Ascending aorta (tissue), 2 donors: ENCODE measurements at regions not wholly inside any gene's neighbourhood (a gene's known extent, or its start where the extent isn't known, plus 50 kb on each side); places are given as distances from the start of the nearest gene placed in this dataset.

ENCODE experiments used
- DNase-seq, 2 donors: peaks; one replicate each; pipeline ENCODE4 v3.0.0-alpha.2; 2019; ENCODE audit warnings: low spot score in 2 of 2
- H3K27ac ChIP-seq, 2 donors: fragments of 200-600 bp; sonication (generic); one replicate each; pipeline ENCODE4 v1.5.1; 2016 to 2017; ENCODE audit warnings: mild to moderate bottlenecking in 1 of 2
- H3K27me3 ChIP-seq: fragments of 200-600 bp; sonication (generic); one replicate; pipeline ENCODE4 v1.5.1; 2017
- H3K36me3 ChIP-seq, 2 donors: fragments of 200-600 bp; sonication (generic); one replicate each; pipeline ENCODE4 v1.5.1; 2016
- H3K4me1 ChIP-seq, 2 donors: fragments of 200-600 bp; sonication (generic); one replicate each; pipeline ENCODE4 v1.5.1; 2016 to 2017; ENCODE audit warnings: mild to moderate bottlenecking in 1 of 2
- H3K4me3 ChIP-seq, 2 donors: fragments of 200-600 bp; sonication (generic); one replicate each; pipeline ENCODE4 v1.5.1; 2016 to 2017; ENCODE audit warnings: mild to moderate bottlenecking in 1 of 2
- H3K9me3 ChIP-seq, 2 donors: fragments of 200-600 bp; sonication (generic); one replicate each; pipeline ENCODE4 v1.5.1; 2016
- intact Hi-C: fragments of 100-400 bp; cut with DNase I; formaldehyde crosslinking; loops from one replicate; pipeline ENCODE4 v1.15.1; 2023
- TF ChIP-seq, protein P1 (sequence below), 3 experiments: fragments of 200-600 bp in 2 of 3; fragments of 450-650 bp in 1 of 3; sonication (generic) in 2 of 3; IDR thresholded peaks; one replicate each; pipeline ENCODE4 v1.5.1; 2016 to 2019; ENCODE audit warnings: antibody characterized with exemption in 3 of 3, mild to moderate bottlenecking in 1 of 3, moderate library complexity in 1 of 3

DNA sequence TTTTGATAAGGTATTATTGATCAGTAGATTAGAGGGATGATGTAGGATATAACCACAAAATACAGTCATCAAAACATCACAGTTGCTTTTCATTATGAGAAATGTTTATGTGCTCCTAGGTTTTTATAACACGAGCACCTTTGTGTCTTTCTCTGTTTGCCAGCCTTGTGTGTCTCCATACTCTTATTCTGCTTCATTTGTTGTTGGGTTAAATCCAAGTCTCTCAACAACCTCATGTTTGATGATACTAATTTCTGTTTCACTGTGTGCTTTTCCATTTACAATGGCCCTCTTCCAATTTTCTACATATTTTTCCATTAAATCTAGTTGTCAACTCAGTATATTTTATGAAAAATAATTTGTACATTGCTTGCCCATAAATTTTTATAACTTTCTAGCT, 107.7 kb upstream of the POU2AF2 start:
- no peaks in the 10 kb centered on the region for H3K9me3 ChIP-seq
- no peak overlapping the region for H3K4me3 ChIP-seq
- no peaks in the 10 kb centered on the region for H3K27me3 ChIP-seq
- TF ChIP-seq, protein P1, sequence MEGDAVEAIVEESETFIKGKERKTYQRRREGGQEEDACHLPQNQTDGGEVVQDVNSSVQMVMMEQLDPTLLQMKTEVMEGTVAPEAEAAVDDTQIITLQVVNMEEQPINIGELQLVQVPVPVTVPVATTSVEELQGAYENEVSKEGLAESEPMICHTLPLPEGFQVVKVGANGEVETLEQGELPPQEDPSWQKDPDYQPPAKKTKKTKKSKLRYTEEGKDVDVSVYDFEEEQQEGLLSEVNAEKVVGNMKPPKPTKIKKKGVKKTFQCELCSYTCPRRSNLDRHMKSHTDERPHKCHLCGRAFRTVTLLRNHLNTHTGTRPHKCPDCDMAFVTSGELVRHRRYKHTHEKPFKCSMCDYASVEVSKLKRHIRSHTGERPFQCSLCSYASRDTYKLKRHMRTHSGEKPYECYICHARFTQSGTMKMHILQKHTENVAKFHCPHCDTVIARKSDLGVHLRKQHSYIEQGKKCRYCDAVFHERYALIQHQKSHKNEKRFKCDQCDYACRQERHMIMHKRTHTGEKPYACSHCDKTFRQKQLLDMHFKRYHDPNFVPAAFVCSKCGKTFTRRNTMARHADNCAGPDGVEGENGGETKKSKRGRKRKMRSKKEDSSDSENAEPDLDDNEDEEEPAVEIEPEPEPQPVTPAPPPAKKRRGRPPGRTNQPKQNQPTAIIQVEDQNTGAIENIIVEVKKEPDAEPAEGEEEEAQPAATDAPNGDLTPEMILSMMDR (IDR thresholded peaks at IDR 0.05): no peak
- no peaks in the 10 kb centered on the region for H3K4me1 ChIP-seq
- no peak for DNase-seq
- H3K36me3 ChIP-seq: no peaks in the 10 kb centered on the region
- H3K27ac ChIP-seq: no peak overlapping the region
- intact Hi-C loops: no loop called here

DNA sequence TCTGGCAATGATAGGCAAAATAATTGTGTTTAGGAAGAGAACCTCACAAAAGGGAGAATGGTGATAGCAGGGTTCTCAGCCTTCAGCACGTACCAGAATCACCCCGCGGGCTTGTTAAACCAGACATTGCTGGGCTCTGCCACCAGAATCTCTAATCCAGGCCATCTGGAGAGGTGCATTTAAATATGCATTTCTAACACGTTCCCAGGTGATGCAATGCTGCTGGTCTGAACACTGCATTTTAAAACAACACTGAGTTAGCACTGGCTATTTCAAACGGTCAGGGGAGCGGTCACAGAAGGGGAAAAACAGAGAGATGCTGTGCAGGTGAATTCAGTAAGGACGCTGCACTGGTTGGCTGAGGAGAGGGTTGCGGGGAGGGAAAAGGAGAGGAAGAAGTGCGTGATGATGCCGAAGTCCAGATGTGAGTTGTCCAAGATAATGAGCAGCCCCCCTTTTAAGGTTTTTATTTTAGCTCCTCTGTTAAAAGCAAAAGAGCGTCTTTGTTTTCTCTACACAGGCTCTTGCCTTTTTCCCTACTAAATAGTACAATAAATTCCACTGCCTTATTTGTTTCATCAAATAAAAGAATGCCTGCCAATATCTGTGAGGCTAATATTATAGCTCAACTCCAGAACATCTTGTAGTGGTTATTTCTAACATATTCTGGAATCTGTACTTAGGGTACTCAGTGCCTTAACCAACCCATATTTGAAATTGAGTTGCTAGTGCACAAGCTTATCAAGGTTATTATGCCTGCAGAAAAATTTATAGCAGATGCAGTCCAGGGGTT, 109.6 kb upstream of the POU2AF2 start:
- no peak for DNase-seq
- Histone ChIP-seq H3K27ac (no peak overlapping the region), H3K4me3 (no peak overlapping the region), H3K27me3 (no peaks in the 10 kb centered on the region), H3K9me3 (no peaks in the 10 kb centered on the region), H3K4me1 (no peaks in the 10 kb centered on the region), H3K36me3 (no peaks in the 10 kb centered on the region)
- TF ChIP-seq, protein P1 (IDR thresholded peaks at IDR 0.05): no peak
- intact Hi-C loops: no loop called here

DNA sequence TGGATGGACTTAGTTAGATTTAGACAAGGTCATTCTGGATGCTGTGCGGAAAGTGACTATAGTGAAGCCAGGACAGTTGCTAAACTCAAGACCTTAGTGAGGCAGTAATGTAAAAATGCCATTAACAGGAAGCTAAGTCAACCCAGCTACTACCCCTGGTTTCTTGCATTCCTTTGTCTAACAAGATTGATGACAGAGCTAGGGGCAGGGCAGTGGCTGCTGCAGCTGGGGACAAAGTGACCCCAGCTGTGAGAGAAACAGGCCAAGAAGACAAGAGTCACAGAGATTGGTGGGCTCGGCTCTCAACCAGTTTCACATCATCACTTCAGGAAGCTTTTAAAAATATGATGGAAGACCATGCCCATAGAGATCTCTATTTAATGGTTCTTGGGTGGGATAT, 110.4 kb upstream of the POU2AF2 start:
- no peaks in the 10 kb centered on the region for H3K36me3 ChIP-seq
- no peak for DNase-seq
- no peaks in the 10 kb centered on the region for H3K9me3 ChIP-seq
- no peaks in the 10 kb centered on the region for H3K27me3 ChIP-seq
- intact Hi-C loops: no loop called here
- TF ChIP-seq, protein P1 (IDR thresholded peaks at IDR 0.05): no peak
- H3K4me3 ChIP-seq: no peak overlapping the region
- no peak overlapping the region for H3K27ac ChIP-seq
- no peaks in the 10 kb centered on the region for H3K4me1 ChIP-seq

DNA sequence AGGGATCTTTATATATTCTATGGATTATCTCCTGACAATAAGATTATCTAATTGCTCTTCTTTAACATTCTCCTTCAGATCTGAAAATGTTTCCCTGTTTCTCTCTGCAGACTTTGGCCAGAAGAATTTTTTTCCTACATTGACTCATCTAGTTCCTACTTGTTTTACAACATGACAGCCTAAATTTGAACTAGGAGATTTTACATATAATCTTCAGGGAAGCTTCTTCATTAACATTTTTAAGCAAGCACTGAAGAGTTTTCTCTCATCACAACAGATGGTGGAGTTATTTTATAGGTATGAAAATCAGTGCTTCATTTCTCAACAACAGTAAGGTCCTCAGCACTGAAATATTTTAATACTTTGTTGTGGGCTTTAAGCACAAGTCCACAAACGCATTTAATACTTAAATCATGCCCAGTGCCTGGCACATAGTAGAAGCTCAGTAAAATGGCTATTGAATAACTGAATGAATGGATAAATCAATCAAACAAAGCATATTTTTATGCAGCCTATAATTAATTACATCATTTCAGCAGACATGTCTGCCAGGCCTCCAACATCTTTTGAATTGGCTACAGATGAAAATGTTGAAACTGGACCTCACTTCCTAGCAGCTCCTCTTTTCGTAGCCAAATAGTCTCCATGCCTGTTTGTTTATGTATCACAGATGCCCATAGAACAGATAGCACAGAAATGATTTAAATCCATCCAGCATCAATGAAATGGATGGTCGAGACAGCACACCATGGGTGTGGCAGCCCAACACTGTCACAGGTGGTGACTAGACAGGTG, 117.3 kb upstream of the POU2AF2 start:
- Histone ChIP-seq H3K4me1 (no peaks in the 10 kb centered on the region), H3K9me3 (no peaks in the 10 kb centered on the region), H3K27me3 (no peaks in the 10 kb centered on the region), H3K36me3 (no peaks in the 10 kb centered on the region), H3K27ac (no peak overlapping the region), H3K4me3 (no peak overlapping the region)
- DNase-seq: no peak
- intact Hi-C loops: no loop called here
- TF ChIP-seq, protein P1 (IDR thresholded peaks at IDR 0.05): no peak

DNA sequence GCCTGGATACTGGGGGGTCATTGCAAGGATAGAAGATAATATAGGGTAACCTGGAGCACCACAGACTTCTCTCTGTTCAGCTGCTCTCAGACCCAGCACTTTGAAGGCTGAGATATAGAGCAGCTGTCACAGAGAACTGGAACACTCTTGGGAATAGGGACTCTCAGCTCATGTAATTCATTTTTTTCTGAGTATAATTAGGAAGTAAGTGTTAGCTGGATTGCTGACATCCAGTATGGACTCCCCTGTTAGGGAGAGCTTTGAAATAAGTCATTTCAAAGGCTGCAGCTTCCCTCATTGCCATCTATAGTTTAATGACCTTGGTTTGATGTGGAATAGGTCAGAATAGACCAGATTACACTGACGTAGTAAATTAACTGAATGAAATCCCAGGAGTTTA, 120.8 kb upstream of the POU2AF2 start:
- Histone ChIP-seq H3K4me1 (no peaks in the 10 kb centered on the region), H3K27me3 (no peaks in the 10 kb centered on the region), H3K27ac (no peak overlapping the region), H3K9me3 (no peaks in the 10 kb centered on the region), H3K4me3 (no peak overlapping the region), H3K36me3 (no peaks in the 10 kb centered on the region)
- TF ChIP-seq, protein P1 (IDR thresholded peaks at IDR 0.05): no peak
- DNase-seq: no peak
- intact Hi-C loops: no loop called here
